ENCODE measurements at regions not wholly inside any gene's neighbourhood (a gene's known extent, or its start where the extent isn't known, plus 50 kb on each side); places are given as distances from the start of the nearest gene placed in this dataset.

- TF ChIP-seq CTCF (IDR thresholded peaks at IDR 0.05; ENCODE audit: low read depth, low read length) = no peak
- TF ChIP-seq POLR2A (IDR thresholded peaks at IDR 0.05; ENCODE audit: extremely low read depth, insufficient read length) = no peak
- TF ChIP-seq MYC (IDR thresholded peaks at IDR 0.05; ENCODE audit: low read depth, low read length) = no peak
- no peak for TF ChIP-seq MAX (IDR thresholded peaks at IDR 0.05; ENCODE audit: low read depth, low read length)
These were observed 130.5 kb upstream of the SPRED2 start for GRCh38 chr2:65562890-65563289.

Measured in NB4 (cell line).